Body of pancreas (tissue), 4 donors: ENCODE measurements at regions not wholly inside any gene's neighbourhood (a gene's known extent, or its start where the extent isn't known, plus 50 kb on each side); places are given as distances from the start of the nearest gene placed in this dataset.

Experiments
- POLR2A ChIP-seq, 3 donors: fragments of 450-650 bp; IDR thresholded peaks; one replicate each; pipeline ENCODE4 v1.6.1; 2016; ENCODE audit warnings: antibody characterized with exemption in 3 of 3, mild to moderate bottlenecking in 2 of 3
- TF ChIP-seq, protein P1 (sequence below), 7 experiments: fragments of 450-650 bp in 4 of 7; fragments of 200-600 bp in 3 of 7; sonication (generic) in 3 of 7; IDR thresholded peaks; one replicate each; pipeline ENCODE4 v1.5.1; 2016 to 2019; ENCODE audit warnings: antibody characterized with exemption in 7 of 7

DNA sequence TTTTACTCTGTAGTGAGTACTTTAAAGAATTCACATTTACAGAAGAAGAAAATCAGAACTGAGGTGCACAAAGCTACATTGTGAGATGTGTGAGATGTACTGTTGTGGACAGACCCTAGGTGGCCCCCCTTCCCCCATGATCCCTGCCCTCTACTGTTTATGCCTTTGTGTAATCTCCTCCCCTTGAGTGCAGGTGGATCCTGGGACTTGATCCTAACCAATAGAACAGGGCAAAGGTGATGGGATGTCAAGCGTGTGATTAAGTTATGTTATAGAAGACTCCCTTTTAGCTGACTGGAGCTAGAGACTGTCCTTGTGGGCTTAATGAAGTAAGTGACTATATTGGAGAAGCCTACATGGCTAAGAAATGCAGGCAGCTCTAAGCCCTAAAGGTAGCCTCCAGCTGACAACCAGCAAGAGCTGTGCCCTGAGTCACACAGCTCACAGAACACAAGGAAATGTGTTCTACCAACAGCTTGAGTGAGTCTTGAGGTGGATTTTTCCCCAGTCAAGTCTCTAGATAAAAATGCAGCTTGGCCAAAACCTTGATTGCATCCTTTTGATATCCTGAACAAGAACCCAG lies 225.2 kb upstream of the LEF1 start:
- TF ChIP-seq, protein P1, sequence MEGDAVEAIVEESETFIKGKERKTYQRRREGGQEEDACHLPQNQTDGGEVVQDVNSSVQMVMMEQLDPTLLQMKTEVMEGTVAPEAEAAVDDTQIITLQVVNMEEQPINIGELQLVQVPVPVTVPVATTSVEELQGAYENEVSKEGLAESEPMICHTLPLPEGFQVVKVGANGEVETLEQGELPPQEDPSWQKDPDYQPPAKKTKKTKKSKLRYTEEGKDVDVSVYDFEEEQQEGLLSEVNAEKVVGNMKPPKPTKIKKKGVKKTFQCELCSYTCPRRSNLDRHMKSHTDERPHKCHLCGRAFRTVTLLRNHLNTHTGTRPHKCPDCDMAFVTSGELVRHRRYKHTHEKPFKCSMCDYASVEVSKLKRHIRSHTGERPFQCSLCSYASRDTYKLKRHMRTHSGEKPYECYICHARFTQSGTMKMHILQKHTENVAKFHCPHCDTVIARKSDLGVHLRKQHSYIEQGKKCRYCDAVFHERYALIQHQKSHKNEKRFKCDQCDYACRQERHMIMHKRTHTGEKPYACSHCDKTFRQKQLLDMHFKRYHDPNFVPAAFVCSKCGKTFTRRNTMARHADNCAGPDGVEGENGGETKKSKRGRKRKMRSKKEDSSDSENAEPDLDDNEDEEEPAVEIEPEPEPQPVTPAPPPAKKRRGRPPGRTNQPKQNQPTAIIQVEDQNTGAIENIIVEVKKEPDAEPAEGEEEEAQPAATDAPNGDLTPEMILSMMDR (IDR thresholded peaks at IDR 0.05) = no peak
- TF ChIP-seq POLR2A (IDR thresholded peaks at IDR 0.05) = no peak
